Esophagus muscularis mucosa (tissue), 3 donors: ENCODE measurements at regions not wholly inside any gene's neighbourhood (a gene's known extent, or its start where the extent isn't known, plus 50 kb on each side); places are given as distances from the start of the nearest gene placed in this dataset.

ENCODE experiments used
- EP300 ChIP-seq: sonication (generic); formaldehyde crosslinking; IDR thresholded peaks from one replicate; pipeline ENCODE4 v1.6.1; 2017; ENCODE audit warnings: antibody characterized with exemption
- POLR2A ChIP-seq: fragments of 450-650 bp; IDR thresholded peaks from one replicate; pipeline ENCODE4 v1.6.1; 2017; ENCODE audit warnings: antibody characterized with exemption, moderate library complexity, mild to moderate bottlenecking, low read depth
- POLR2AphosphoS5 ChIP-seq, 2 donors: sonication (generic); formaldehyde crosslinking; IDR thresholded peaks; one replicate each; pipeline ENCODE4 v1.6.1; 2017; ENCODE audit warnings: antibody characterized with exemption in 2 of 2

- TF ChIP-seq POLR2AphosphoS5 (IDR thresholded peaks at IDR 0.05) (no peak), EP300 (no peak), POLR2A (no peak)
Observed at GRCh38 chr20:39698752-39699151, 736.6 kb downstream of the DHX35 start.
